Large intestine (tissue), 3 donors: ENCODE measurements at regions not wholly inside any gene's neighbourhood (a gene's known extent, or its start where the extent isn't known, plus 50 kb on each side); places are given as distances from the start of the nearest gene placed in this dataset.

Experiments
- DNase-seq, 2 donors: peaks; one replicate each; pipeline versions ENCODE4 v3.0.0 to v3.0.0-alpha.2; 2013
- H3K27ac ChIP-seq: one replicate; pipeline ENCODE4 v1.5.1; 2013; ENCODE audit warnings: low read length
- H3K27me3 ChIP-seq: 2 replicates; pipeline ENCODE4 v1.6.1; 2013; ENCODE audit warnings: low read length; ENCODE audit not compliant: control insufficient read depth, insufficient read depth
- H3K36me3 ChIP-seq: 2 replicates; pipeline ENCODE4 v1.6.1; 2013; ENCODE audit warnings: low read length; ENCODE audit not compliant: control insufficient read depth, insufficient read depth
- H3K4me1 ChIP-seq: one replicate; pipeline ENCODE4 v1.6.1; 2013; ENCODE audit warnings: low read length; ENCODE audit not compliant: control insufficient read depth, insufficient read depth
- H3K4me3 ChIP-seq: one replicate; pipeline ENCODE4 v1.5.1; 2013; ENCODE audit warnings: low read length
- H3K9me3 ChIP-seq: one replicate; pipeline ENCODE4 v1.6.1; 2013; ENCODE audit warnings: mild to moderate bottlenecking, low read depth, low read length, moderate library complexity; ENCODE audit not compliant: control insufficient read depth
- WGBS: methylation state at CpG from one replicate; pipeline ENCODE4 v1.1.5; 2013; ENCODE audit warnings: low lambda C conversion rate; ENCODE audit not compliant: insufficient coverage; 5-methylcytosine and 5-hydroxymethylcytosine counted together

- no peaks in the 10 kb centered on the region for H3K36me3 ChIP-seq
- no peaks in the 10 kb centered on the region for H3K4me1 ChIP-seq
- H3K27me3 ChIP-seq = no peaks in the 10 kb centered on the region
- DNase-seq = peak in 1 of 2 donors; percentile 10
- no CpG with 5 or more reads among the region's 5 CpGs for WGBS
- no peak overlapping the region for H3K4me3 ChIP-seq
- no peak overlapping the region for H3K27ac ChIP-seq
- H3K9me3 ChIP-seq = peaks cover 5% of the 10 kb centered on the region
Measured at GRCh38 chr1:184289825-184290550, 96.8 kb upstream of the C1orf21 start.

DNA sequence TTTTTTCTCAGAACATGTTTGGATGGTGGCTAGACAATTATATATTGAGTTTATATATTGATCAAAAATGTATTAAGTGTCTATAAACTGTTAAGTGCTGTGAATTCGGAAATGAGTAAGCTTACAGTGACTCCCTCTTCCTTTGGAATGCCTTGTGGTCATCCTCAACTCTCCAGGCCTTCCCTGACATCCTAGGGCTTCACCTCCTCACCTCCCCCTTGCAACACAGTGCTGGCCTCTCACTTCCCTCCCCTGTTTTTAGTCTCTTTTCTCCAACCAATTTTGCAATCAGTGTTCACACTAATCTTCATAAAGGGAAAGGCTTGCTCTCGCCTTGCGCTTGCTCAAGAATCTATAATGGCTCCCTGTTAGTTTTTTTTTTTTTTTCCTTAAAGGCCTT is 95.1 kb upstream of the C1orf21 start:
- Histone ChIP-seq H3K4me3 (no peak overlapping the region), H3K9me3 (peaks cover 5% of the 10 kb centered on the region), H3K27me3 (no peaks in the 10 kb centered on the region), H3K27ac (no peak overlapping the region), H3K36me3 (no peaks in the 10 kb centered on the region), H3K4me1 (no peaks in the 10 kb centered on the region)
- DNase-seq = no peak
- 89% methylated on average over 2 of the region's 3 CpGs for WGBS

- Histone ChIP-seq H3K9me3 (peaks cover 4% of the 10 kb centered on the region), H3K27ac (no peak overlapping the region), H3K36me3 (no peaks in the 10 kb centered on the region), H3K27me3 (no peaks in the 10 kb centered on the region), H3K4me3 (no peak overlapping the region), H3K4me1 (no peaks in the 10 kb centered on the region)
- DNase-seq = no peak
- WGBS = 73% methylated on average over 3 of the region's 3 CpGs
Measured at GRCh38 chr1:184292101-184292500, 94.7 kb upstream of the C1orf21 start.

GRCh38 chr1:184294101-184294500 is 92.7 kb upstream of the C1orf21 start:
- Histone ChIP-seq H3K27me3 (peaks cover 5% of the 10 kb centered on the region), H3K4me3 (no peak overlapping the region), H3K9me3 (no peaks in the 10 kb centered on the region), H3K4me1 (no peaks in the 10 kb centered on the region), H3K27ac (no peak overlapping the region), H3K36me3 (no peaks in the 10 kb centered on the region)
- no CpG with 5 or more reads among the region's 1 CpG for WGBS
- no peak for DNase-seq

DNA sequence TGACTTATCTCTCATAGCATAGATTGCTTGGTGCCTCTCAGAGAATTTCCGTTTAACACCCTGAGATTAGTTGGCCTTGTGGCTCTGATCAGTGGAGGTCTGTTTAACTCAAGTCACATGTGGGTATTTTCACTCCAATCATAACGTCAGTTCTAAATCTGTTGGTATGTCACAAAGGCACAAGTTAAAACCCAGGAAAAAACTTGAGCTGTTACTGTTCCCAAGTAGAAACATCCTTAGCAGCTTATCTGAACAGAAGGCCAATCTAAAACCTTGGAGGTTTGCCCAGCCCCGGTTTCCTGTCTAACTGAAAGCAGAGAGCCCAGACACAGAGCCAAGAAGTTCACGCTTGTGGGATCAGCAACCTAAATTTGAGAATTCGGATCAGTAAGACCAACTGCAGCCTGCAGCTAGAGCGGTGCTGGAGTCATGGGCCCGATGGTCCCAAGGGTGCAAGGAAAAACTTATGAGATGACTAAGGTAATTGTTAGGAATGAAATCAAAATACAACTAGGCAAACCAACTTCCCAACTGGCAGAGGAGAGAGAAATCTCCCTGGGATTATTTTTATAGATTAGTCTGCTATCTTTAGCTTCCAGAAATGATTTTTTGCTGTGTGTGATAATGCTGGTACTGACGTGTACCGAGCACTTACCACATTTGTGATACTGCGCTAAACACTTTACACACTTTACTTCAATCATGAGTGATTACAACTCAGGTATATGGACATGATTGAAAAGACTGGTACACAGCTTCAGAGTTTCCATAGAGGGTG is 90.2 kb upstream of the C1orf21 start:
- Histone ChIP-seq H3K4me1 (no peaks in the 10 kb centered on the region), H3K36me3 (no peaks in the 10 kb centered on the region), H3K27me3 (peaks cover 5% of the 10 kb centered on the region), H3K27ac (peak overlapping the region; percentile 49), H3K9me3 (no peaks in the 10 kb centered on the region), H3K4me3 (no peak overlapping the region)
- WGBS = no CpG with 5 or more reads among the region's 10 CpGs
- peak; percentile 38 to 51 for DNase-seq

DNA sequence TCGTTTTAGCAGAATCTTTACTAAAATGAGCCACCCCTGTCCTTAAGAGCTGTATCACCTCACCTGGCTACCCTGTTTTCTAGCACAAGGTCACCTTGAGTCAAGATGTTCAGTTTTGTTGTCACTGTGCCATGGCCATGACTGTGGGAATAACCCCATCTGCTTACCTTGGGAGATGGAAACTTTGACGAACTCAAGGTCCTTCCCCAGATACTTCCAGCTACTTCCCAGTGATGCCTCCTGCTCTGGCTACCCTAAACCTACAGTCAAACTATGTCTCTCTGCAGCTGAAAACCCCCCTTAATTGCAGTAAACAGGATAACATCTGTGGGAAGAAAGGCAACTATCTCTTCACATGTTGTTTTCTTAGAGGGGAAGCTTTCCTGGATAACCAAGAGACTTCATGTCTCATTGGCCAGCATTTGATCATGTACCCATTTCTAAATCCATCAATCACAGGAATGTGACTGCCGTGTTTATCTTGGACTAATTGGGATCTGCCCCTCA is 89.5 kb upstream of the C1orf21 start:
- Histone ChIP-seq H3K36me3 (no peaks in the 10 kb centered on the region), H3K9me3 (no peaks in the 10 kb centered on the region), H3K27ac (no peak overlapping the region), H3K4me1 (no peaks in the 10 kb centered on the region), H3K27me3 (peaks cover 5% of the 10 kb centered on the region), H3K4me3 (no peak overlapping the region)
- 88% methylated on average over 1 of the region's 3 CpGs for WGBS
- peak in 1 of 2 donors; percentile 4 for DNase-seq

DNA sequence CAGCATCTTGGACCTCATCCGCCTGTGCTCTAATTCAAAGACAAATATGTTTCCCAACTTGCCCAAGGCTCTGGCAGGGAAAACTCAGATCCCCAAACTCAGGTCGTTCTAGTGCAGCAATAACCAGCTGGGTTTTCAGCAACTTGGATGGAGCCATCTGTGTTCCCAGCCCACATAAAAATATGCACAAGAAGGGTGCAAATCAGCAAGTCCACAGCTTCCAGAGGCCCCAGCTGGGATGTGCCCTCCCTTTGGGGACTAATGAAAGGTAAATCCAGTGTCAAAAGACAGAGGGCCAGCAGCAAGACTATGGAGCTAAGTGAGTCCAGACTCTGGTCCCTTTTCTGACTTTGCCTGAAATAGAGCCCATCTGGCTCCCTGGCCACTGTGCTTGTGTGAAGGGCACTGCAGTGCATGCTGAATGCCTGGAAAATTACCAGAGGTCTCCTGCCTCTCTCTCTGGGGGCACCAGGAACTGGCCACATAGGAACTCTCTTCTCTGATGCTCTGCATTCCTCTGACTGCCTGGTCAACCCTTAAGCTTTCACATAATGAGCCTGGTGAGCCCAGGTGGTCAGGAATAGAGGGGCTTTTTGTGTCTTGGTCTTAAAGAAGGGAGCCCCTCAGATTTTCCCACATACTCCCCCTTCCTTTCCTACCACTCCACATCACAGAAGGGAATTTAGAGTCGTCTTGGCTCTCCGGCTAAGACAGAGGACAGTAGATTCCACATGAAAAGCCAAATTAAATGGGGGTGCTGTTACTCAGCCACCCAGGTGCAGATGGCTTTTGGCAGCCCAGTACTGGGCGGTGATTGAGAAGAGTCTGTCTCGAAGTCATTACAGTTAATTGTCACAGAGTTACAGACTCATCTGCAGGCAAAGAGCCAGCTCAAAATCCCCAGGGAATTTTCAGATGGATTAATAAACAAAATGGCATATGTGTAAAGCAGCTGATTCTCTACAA is 88.1 kb upstream of the C1orf21 start:
- Histone ChIP-seq H3K36me3 (no peaks in the 10 kb centered on the region), H3K4me3 (no peak overlapping the region), H3K27ac (no peak overlapping the region), H3K9me3 (no peaks in the 10 kb centered on the region), H3K27me3 (peaks cover 5% of the 10 kb centered on the region), H3K4me1 (no peaks in the 10 kb centered on the region)
- peak in 1 of 2 donors; percentile 3 for DNase-seq
- WGBS = no CpG with 5 or more reads among the region's 6 CpGs

DNA sequence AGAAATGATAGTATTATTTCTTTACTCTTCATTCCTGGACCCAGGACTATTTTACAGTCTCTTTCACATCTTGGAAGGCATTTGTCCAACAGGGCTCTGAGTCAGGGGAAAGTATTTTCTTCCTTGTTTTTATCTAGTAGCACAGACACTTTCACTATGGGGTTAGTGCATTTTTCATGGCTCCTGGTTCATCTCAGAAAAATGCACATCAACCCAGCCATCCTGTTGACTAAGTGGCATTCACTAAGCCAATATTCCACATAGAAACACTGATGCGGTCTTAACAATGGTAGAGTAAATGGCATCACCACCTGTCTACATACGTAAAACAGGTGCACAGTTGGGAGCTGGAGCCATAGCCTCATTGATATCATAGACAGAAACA is 87.4 kb upstream of the C1orf21 start:
- no peaks in the 10 kb centered on the region for H3K4me1 ChIP-seq
- H3K36me3 ChIP-seq = no peaks in the 10 kb centered on the region
- no peak overlapping the region for H3K4me3 ChIP-seq
- WGBS = no CpG with 5 or more reads among the region's 2 CpGs
- DNase-seq = no peak
- no peak overlapping the region for H3K27ac ChIP-seq
- H3K9me3 ChIP-seq = no peaks in the 10 kb centered on the region
- H3K27me3 ChIP-seq = peaks cover 5% of the 10 kb centered on the region

- no peak overlapping the region for H3K27ac ChIP-seq
Measured at GRCh38 chr1:184299796-184300195, 87.0 kb upstream of the C1orf21 start.

DNA sequence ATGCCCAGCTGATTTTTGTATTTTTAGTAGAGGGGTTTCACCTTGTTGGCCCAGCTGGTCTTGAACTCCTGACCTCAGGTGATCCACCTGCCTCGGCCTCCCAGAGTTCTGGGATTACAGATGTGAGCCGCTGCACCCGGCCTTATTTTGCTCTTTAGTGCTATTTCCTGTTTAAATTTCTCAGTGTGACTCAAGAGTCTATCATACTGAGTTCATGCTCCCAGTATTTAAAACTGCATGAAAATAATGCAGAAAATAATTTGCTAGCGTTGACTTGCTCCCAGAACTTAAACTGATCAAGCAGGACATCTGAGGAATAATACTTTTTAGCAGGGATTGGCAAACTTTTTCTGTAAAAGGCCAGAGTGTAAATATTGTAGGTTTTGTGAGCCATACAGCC is 86.4 kb upstream of the C1orf21 start:
- no peak for DNase-seq
- H3K4me3 ChIP-seq = no peak overlapping the region
- H3K27ac ChIP-seq = no peak overlapping the region
- H3K27me3 ChIP-seq = peaks cover 5% of the 10 kb centered on the region
- no peaks in the 10 kb centered on the region for H3K9me3 ChIP-seq
- no peaks in the 10 kb centered on the region for H3K36me3 ChIP-seq
- H3K4me1 ChIP-seq = no peaks in the 10 kb centered on the region
- WGBS = no CpG with 5 or more reads among the region's 4 CpGs

More at GRCh38 chr1:184299796-184300195, 87.0 kb upstream of the C1orf21 start:
- Histone ChIP-seq H3K36me3 (no peaks in the 10 kb centered on the region), H3K4me1 (no peaks in the 10 kb centered on the region), H3K9me3 (no peaks in the 10 kb centered on the region), H3K4me3 (no peak overlapping the region), H3K27me3 (peaks cover 5% of the 10 kb centered on the region)
- whole genome bisulfite sequencing = no CpG with 5 or more reads among the region's 2 CpGs
- no peak for DNase-seq
